Testis (tissue), 2 donors: ENCODE measurements at regions not wholly inside any gene's neighbourhood (a gene's known extent, or its start where the extent isn't known, plus 50 kb on each side); places are given as distances from the start of the nearest gene placed in this dataset.

ENCODE experiments used
- POLR2A ChIP-seq: fragments of 450-650 bp; IDR thresholded peaks from one replicate; pipeline ENCODE4 v1.6.1; 2017; ENCODE audit warnings: antibody characterized with exemption, mild to moderate bottlenecking, moderate library complexity
- TF ChIP-seq, protein P1 (sequence below), 3 experiments: fragments of 450-650 bp in 2 of 3; fragments of 200-600 bp in 1 of 3; sonication (generic) in 1 of 3; IDR thresholded peaks; one replicate each; pipeline ENCODE4 v1.5.1; 2016 to 2019; ENCODE audit warnings: antibody characterized with exemption in 3 of 3, mild to moderate bottlenecking in 2 of 3, moderate library complexity in 1 of 3

GRCh38 chr1:198887866-198888265 lies 249.0 kb downstream of the PTPRC start:
- TF ChIP-seq, protein P1, sequence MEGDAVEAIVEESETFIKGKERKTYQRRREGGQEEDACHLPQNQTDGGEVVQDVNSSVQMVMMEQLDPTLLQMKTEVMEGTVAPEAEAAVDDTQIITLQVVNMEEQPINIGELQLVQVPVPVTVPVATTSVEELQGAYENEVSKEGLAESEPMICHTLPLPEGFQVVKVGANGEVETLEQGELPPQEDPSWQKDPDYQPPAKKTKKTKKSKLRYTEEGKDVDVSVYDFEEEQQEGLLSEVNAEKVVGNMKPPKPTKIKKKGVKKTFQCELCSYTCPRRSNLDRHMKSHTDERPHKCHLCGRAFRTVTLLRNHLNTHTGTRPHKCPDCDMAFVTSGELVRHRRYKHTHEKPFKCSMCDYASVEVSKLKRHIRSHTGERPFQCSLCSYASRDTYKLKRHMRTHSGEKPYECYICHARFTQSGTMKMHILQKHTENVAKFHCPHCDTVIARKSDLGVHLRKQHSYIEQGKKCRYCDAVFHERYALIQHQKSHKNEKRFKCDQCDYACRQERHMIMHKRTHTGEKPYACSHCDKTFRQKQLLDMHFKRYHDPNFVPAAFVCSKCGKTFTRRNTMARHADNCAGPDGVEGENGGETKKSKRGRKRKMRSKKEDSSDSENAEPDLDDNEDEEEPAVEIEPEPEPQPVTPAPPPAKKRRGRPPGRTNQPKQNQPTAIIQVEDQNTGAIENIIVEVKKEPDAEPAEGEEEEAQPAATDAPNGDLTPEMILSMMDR (IDR thresholded peaks at IDR 0.05), result no peak
- TF ChIP-seq POLR2A, result no peak
